Astrocyte (in vitro differentiated cells and primary cell): ENCODE measurements at regions not wholly inside any gene's neighbourhood (a gene's known extent, or its start where the extent isn't known, plus 50 kb on each side); places are given as distances from the start of the nearest gene placed in this dataset.

Experiments
- EZH2 ChIP-seq: IDR thresholded peaks from 2 replicates; pipeline ENCODE4 v1.6.1; 2012; ENCODE audit warnings: mild to moderate bottlenecking, low read length, inconsistent platforms; ENCODE audit not compliant: insufficient read depth
- TF ChIP-seq, protein P1 (sequence below): IDR thresholded peaks from 2 replicates; pipeline ENCODE4 v1.5.1; 2011; ENCODE audit warnings: low read depth, mild to moderate bottlenecking, inconsistent platforms, low read length, moderate library complexity; ENCODE audit not compliant: insufficient read depth

DNA sequence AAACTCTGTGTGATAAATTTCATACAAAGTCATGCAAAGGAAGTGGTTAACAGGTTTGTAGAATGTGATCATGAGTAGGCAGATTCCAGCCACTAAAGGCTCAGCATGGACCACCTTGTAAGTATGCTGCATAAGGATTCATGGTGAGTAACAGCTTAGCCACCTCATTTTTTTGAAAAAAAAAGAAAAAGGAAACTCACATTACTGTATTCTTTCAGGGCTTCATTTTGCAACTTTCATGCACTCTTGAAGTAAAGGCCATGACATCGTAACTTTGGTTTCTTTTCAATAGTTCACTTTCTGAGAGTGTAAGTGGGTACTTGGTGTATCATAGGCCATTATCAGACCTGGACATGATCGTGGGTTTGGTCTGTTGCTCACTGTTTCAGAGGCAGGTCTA lies 175.1 kb downstream of the PCSK1 start:
- TF ChIP-seq, protein P1, sequence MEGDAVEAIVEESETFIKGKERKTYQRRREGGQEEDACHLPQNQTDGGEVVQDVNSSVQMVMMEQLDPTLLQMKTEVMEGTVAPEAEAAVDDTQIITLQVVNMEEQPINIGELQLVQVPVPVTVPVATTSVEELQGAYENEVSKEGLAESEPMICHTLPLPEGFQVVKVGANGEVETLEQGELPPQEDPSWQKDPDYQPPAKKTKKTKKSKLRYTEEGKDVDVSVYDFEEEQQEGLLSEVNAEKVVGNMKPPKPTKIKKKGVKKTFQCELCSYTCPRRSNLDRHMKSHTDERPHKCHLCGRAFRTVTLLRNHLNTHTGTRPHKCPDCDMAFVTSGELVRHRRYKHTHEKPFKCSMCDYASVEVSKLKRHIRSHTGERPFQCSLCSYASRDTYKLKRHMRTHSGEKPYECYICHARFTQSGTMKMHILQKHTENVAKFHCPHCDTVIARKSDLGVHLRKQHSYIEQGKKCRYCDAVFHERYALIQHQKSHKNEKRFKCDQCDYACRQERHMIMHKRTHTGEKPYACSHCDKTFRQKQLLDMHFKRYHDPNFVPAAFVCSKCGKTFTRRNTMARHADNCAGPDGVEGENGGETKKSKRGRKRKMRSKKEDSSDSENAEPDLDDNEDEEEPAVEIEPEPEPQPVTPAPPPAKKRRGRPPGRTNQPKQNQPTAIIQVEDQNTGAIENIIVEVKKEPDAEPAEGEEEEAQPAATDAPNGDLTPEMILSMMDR, result no peak
- TF ChIP-seq EZH2, result no peak
